Retina (tissue), 1 donor: ENCODE measurements at regions not wholly inside any gene's neighbourhood (a gene's known extent, or its start where the extent isn't known, plus 50 kb on each side); places are given as distances from the start of the nearest gene placed in this dataset.
A peak's percentile ranks its signal among the peaks of the same experiment; 100 is the strongest.
"Not testable (repeated sequence)": the region's sequence is repeated elsewhere in the genome, so short reads cannot be mapped to it uniquely, and the experiment has no call there.

ENCODE experiments used
- DNase-seq: peaks from one replicate; pipeline ENCODE4 v3.0.0-alpha.2; 2016

- peak; percentile 32 for DNase-seq
These were observed 1050.5 kb downstream of the ROBO2 start for GRCh38 chr3:78090382-78090781.

GRCh38 chr3:78091478-78092119 lies 1051.7 kb downstream of the ROBO2 start:
- no peak for DNase-seq

DNA sequence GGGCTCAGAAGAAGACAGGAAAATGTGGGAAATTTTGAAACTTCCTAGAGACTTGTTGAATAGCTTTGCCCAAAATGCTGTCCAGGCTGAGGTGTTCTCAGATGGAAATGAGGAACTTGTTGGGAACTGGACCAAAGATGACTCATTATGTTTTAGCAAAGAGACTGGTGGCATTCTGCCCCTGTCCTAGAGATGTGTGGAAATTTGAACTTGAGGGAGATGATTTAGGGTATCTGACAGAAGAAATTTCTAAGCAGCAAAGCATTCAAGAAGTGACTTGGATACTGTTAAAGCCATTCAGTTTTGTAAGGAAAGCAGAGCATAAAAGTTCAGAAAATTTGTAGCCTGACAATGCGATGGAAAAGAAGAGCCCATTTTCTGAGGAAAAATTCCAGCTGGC lies 1052.7 kb downstream of the ROBO2 start:
- DNase-seq: not testable (repeated sequence)

GRCh38 chr3:78096488-78097255 lies 1056.8 kb downstream of the ROBO2 start:
- DNase-seq: no peak

DNA sequence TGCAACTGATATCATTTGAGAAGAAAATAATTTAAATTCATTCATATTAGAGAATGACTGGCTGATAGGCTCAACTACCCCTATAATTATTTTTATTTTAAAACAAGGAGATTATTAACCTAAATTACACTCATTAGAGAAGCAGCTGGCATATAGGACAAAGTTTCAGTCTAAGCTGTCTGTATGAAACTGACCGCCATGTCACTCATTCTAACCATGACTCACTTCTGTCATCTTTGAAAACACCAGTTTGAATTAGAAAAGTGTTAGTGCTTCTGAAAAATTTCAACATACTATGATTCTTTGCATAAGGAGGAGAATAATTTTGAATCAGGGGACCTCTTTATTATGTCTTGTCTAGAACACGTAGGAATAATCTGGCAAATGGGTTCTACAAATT lies 1058.5 kb downstream of the ROBO2 start:
- DNase-seq: no peak

- DNase-seq: peak; percentile 38
These were observed 1061.5 kb downstream of the ROBO2 start for GRCh38 chr3:78101384-78101783.

GRCh38 chr3:78108269-78108961 lies 1068.5 kb downstream of the ROBO2 start:
- not testable (repeated sequence) for DNase-seq

DNA sequence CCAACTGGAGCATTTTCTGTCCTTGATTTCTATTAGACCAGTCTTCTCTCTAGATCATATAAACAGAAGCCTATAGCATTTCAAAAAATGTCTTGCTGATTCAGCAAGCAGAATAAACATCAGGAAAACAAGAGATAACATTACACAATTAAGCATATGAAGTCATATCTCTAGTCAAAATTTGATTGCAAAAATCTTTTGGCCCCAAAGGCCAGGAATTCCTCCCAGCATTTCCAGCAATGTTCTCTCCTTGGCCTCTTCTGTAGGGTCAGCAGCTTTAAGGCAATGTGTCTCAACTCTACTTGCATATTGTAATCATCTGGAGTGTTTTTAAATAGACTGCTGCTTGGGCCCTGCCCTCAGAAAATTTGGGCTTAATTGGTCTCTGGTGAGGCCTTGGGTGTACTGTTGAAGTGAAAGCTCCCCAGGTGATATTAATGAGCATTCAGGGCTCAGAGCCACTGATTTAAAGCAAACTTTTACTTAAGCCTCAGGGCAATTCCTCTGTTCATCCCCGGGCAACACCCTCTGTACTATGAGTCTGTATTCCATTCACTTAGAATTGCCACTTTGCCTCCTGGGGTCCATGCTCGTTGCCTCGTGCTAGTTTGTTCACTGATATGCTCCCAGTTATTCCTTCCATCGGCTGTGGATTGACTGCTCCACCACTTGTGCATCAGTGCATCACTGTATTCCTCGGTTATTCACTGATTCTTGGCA lies 1072.6 kb downstream of the ROBO2 start:
- no peak for DNase-seq

- no peak for DNase-seq
These were observed 1076.1 kb downstream of the ROBO2 start for GRCh38 chr3:78115983-78116382.

- no peak for DNase-seq
These were observed 1077.0 kb downstream of the ROBO2 start for GRCh38 chr3:78116874-78117273.

- DNase-seq: no peak
These were observed 1083.2 kb downstream of the ROBO2 start for GRCh38 chr3:78123058-78123457.

DNA sequence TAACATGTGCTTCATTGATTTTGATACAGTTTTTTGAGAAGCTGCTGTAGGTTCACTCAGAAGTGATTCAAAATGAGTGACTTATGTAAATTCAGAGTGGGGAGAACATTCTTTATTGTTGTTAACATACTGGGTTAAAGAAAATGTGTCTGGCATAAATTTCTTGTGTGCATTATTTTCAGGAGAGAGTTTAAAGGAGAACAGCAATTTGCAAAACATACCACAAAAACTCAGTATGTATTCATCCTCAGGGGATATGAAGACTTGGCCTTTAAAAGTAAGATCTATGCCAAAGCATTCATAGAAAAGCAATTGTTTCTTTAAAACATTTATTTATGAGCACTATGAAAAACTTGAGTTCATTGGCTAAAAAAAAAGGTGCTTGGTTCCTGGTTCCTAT lies 1089.8 kb downstream of the ROBO2 start:
- DNase-seq: no peak

- no peak for DNase-seq
These were observed 1090.9 kb downstream of the ROBO2 start for GRCh38 chr3:78130741-78131290.

- DNase-seq: no peak
These were observed 1094.6 kb downstream of the ROBO2 start for GRCh38 chr3:78134496-78134895.

DNA sequence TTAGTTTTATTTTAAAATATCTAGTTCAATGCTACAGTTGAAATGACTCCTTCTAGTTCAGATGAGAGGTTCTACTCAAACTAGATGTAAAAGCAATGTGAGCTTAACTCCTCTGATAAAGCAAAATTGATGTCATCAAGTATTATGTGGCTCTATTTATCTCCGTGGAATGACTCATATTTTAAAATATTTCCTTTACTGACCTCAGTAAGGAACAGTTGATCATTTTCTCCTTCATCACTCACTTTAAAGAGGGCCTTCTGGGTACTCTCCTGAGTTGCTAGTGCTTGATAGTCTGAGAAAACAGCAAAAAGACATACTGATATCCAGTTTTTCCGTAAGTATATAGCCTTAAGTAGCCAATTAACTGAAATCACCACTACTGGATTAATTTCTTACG lies 1099.3 kb downstream of the ROBO2 start:
- no peak for DNase-seq

- DNase-seq: no peak
These were observed 1100.4 kb downstream of the ROBO2 start for GRCh38 chr3:78140274-78140673.

- no peak for DNase-seq
These were observed 1101.0 kb downstream of the ROBO2 start for GRCh38 chr3:78140866-78141265.

GRCh38 chr3:78141269-78141668 lies 1101.4 kb downstream of the ROBO2 start:
- no peak for DNase-seq

- DNase-seq: no peak
These were observed 1103.1 kb downstream of the ROBO2 start for GRCh38 chr3:78143000-78143399.

- no peak for DNase-seq
These were observed 1109.3 kb downstream of the ROBO2 start for GRCh38 chr3:78148986-78149717.

GRCh38 chr3:78153973-78154372 lies 1114.1 kb downstream of the ROBO2 start:
- DNase-seq: no peak

DNA sequence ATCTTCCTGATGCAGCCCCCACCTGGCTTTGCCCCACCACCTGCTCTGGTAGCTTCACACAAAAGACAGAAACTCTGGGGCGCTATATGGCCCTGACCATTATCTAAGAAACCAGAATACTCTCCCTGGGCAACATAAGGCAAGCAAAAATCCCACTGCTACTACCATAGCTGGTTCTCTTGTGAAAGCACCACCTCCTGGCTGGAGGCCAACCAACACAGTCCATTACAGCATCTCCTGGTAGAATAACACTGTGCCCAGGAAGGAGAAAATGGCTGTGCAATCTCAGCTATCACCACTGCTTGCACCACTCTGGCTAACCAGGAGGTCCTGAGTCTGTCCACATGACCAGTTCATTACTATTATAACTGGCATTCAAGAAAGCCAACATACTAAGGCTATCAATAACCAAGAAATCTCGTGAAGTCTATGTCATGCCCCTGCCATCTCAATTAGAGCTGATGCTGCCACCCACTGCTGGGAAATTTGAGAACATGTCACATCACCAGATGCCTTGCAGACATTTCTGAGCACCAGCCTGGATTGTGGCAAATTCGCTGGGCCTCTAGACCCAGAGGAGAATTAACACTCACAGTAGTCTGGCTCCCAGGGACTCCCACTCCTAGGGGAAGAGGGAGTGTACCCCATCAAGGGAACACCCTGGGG lies 1114.8 kb downstream of the ROBO2 start:
- DNase-seq: no peak
